Kidney (tissue), 13 donors: ENCODE measurements at regions not wholly inside any gene's neighbourhood (a gene's known extent, or its start where the extent isn't known, plus 50 kb on each side); places are given as distances from the start of the nearest gene placed in this dataset.

Experiments used
- DNase-seq, 5 donors: peaks; one replicate each; pipeline ENCODE4 v3.0.0-alpha.2; 2013 to 2020
- FAIRE-seq: peaks from 2 replicates; lab custom pipeline; 2012; peaks lifted over from hg19 to GRCh38; lab: Jason Lieb, UNC
- H3K27ac ChIP-seq, 2 donors: one replicate each; pipeline ENCODE4 v1.7.0; 2013; ENCODE audit warnings: low read depth in 2 of 2, low read length in 2 of 2, inconsistent platforms in 1 of 2
- H3K27me3 ChIP-seq: one replicate; pipeline ENCODE4 v1.7.1; 2013; ENCODE audit warnings: low read length, inconsistent platforms; ENCODE audit not compliant: control insufficient read depth, insufficient read depth
- H3K36me3 ChIP-seq, 3 donors: one replicate each; pipeline versions ENCODE4 v1.7.0 to v1.7.1; 2013; ENCODE audit warnings: low read length in 3 of 3, control low read depth in 1 of 3, inconsistent platforms in 1 of 3; ENCODE audit not compliant: insufficient read depth in 3 of 3, control insufficient read depth in 2 of 3
- H3K4me1 ChIP-seq, 3 donors: one replicate each; pipeline versions ENCODE4 v1.7.0 to v1.7.1; 2013; ENCODE audit warnings: low read length in 3 of 3, inconsistent platforms in 1 of 3, low read depth in 1 of 3; ENCODE audit not compliant: control insufficient read depth in 2 of 3, insufficient read depth in 2 of 3
- H3K4me3 ChIP-seq, 3 donors: one replicate each; pipeline versions ENCODE4 v1.7.0 to v1.8.1; 2013; ENCODE audit warnings: low read length in 3 of 3, control low read depth in 1 of 3, inconsistent platforms in 1 of 3
- H3K9ac ChIP-seq, 3 donors: one replicate each; pipeline versions ENCODE4 v1.7.0 to v1.7.1; 2013; ENCODE audit warnings: low read length in 3 of 3, control low read depth in 1 of 3, inconsistent platforms in 1 of 3
- H3K9me3 ChIP-seq, 3 donors: one replicate each; pipeline versions ENCODE4 v1.7.0 to v1.7.1; 2013; ENCODE audit warnings: low read length in 3 of 3, control low read depth in 1 of 3, inconsistent platforms in 1 of 3; ENCODE audit not compliant: control insufficient read depth in 2 of 3, insufficient read depth in 1 of 3
- intact Hi-C: fragments of 100-400 bp; cut with DNase I; formaldehyde crosslinking; loops from one replicate; pipeline ENCODE4 v1.11.1; 2022
- TF ChIP-seq, protein P1 (sequence below): IDR thresholded peaks from 3 replicates; pipeline ENCODE4 v1.5.1; 2012; ENCODE audit warnings: mild to moderate bottlenecking, moderate library complexity, borderline replicate concordance; ENCODE audit not compliant: insufficient read depth; ENCODE audit errors: extremely low read depth
- donor health status: control.
- donor health status: control.
- donor health status: control.
- donor health status: control.
- donor health status: control.
- donor health status: DM: yes; HTN: yes; CAD: no.
- donor health status: Normal renal cell carcinoma (clear cell type).

DNA sequence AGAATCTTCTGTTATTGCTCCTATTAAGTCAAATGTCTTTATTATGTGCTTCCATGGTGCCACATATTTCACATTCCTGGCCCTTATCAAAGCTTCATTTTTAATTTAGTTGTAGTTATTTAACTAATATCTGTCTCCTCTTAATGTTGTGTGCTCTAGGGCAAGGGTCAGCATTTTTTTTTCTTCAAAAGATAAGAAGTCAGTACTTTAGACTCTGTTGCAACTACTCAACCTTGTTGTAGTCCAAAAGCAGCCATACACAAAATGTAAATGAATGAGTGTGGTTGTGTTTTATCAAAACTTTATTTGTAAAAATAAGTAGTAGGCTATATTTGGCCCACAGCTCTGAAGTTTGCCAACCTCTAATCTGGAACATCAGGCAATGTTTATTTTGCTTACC lies 394.7 kb upstream of the CBLB start:
- Histone ChIP-seq H3K9ac (no peak overlapping the region), H3K9me3 (no peaks in the 10 kb centered on the region), H3K4me1 (no peaks in the 10 kb centered on the region), H3K36me3 (no peaks in the 10 kb centered on the region), H3K27me3 (no peaks in the 10 kb centered on the region), H3K4me3 (no peak overlapping the region), H3K27ac (no peak overlapping the region)
- intact Hi-C loops, result no loop called here
- TF ChIP-seq, protein P1, sequence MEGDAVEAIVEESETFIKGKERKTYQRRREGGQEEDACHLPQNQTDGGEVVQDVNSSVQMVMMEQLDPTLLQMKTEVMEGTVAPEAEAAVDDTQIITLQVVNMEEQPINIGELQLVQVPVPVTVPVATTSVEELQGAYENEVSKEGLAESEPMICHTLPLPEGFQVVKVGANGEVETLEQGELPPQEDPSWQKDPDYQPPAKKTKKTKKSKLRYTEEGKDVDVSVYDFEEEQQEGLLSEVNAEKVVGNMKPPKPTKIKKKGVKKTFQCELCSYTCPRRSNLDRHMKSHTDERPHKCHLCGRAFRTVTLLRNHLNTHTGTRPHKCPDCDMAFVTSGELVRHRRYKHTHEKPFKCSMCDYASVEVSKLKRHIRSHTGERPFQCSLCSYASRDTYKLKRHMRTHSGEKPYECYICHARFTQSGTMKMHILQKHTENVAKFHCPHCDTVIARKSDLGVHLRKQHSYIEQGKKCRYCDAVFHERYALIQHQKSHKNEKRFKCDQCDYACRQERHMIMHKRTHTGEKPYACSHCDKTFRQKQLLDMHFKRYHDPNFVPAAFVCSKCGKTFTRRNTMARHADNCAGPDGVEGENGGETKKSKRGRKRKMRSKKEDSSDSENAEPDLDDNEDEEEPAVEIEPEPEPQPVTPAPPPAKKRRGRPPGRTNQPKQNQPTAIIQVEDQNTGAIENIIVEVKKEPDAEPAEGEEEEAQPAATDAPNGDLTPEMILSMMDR, result no peak
- no peak for DNase-seq
- FAIRE-seq, result no peak

DNA sequence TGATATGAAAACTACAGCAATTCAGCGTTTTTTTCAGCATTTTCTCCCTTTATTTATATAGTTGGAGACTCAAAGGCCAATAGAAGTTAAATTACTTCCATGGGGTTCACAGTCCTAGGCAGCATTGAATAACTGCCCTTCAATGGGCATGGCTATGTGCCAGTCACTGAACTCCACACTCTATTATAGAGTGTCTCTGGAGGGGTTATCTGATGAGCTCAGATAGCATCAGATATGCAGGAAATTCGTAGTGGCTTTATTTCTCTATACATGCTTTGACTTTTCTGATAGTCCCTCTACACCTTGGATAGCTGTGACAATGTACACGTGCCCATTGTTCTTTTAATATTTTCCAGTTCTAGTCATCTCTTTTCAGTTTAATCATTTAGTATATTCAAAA lies 396.9 kb upstream of the CBLB start:
- intact Hi-C loops, result no loop called here
- Histone ChIP-seq H3K36me3 (no peaks in the 10 kb centered on the region), H3K4me3 (no peak overlapping the region), H3K9me3 (no peaks in the 10 kb centered on the region), H3K4me1 (no peaks in the 10 kb centered on the region), H3K27ac (no peak overlapping the region), H3K27me3 (no peaks in the 10 kb centered on the region), H3K9ac (no peak overlapping the region)
- TF ChIP-seq, protein P1, result no peak
- DNase-seq (no peak), FAIRE-seq (no peak)

DNA sequence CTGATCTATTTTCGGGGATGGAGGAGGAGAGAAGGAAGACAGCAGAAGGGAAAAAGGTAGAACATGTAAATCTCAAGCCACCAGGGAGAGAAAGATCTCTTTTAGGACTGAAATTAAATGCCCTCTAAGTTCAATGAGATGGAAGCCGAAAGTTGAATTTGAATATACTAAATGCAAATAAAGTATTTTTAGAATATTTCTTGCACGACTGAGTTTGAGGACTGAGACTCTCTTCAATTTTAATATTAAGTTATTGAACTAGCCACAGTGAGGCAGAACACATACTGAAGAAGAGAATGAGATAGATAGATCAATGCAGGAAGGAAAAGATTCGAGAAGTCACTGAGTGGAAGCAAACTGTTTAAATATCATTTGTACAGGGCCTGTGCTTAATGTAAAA lies 399.9 kb upstream of the CBLB start:
- intact Hi-C loops, result no loop called here
- Histone ChIP-seq H3K4me1 (no peaks in the 10 kb centered on the region), H3K27ac (no peak overlapping the region), H3K9ac (no peak overlapping the region), H3K27me3 (no peaks in the 10 kb centered on the region), H3K36me3 (no peaks in the 10 kb centered on the region), H3K4me3 (no peak overlapping the region), H3K9me3 (no peaks in the 10 kb centered on the region)
- FAIRE-seq, result no peak
- DNase-seq, result no peak
- TF ChIP-seq, protein P1, result no peak

- H3K27ac ChIP-seq, result no peak overlapping the region
- H3K4me3 ChIP-seq, result no peak overlapping the region
- no peaks in the 10 kb centered on the region for H3K9me3 ChIP-seq
- TF ChIP-seq, protein P1, result no peak
- H3K36me3 ChIP-seq, result no peaks in the 10 kb centered on the region
- H3K9ac ChIP-seq, result no peak overlapping the region
- no peaks in the 10 kb centered on the region for H3K4me1 ChIP-seq
- no peaks in the 10 kb centered on the region for H3K27me3 ChIP-seq
- DNase-seq (no peak), FAIRE-seq (no peak)
- intact Hi-C loops, result no loop called here
Observed at GRCh38 chr3:106272302-106272701, 403.5 kb upstream of the CBLB start.
